22Rv1 (cell line): ENCODE measurements at regions not wholly inside any gene's neighbourhood (a gene's known extent, or its start where the extent isn't known, plus 50 kb on each side); places are given as distances from the start of the nearest gene placed in this dataset.

Experiments used
- CTCF ChIP-seq: fragments of 450-650 bp; IDR thresholded peaks from 2 replicates; pipeline ENCODE4 v1.5.1; 2017; ENCODE audit warnings: mild to moderate bottlenecking
- ZFX ChIP-seq: fragments of 450-650 bp; IDR thresholded peaks from 2 replicates; pipeline ENCODE4 v1.6.1; 2017; ENCODE audit warnings: antibody characterized with exemption, borderline replicate concordance

- no peak for TF ChIP-seq CTCF
- TF ChIP-seq ZFX, result no peak
These were observed 244.6 kb downstream of the SPANXN4 start for GRCh38 chrX:143270317-143270716.
